Mesodermal cell (in vitro differentiated cells): ENCODE measurements at regions not wholly inside any gene's neighbourhood (a gene's known extent, or its start where the extent isn't known, plus 50 kb on each side); places are given as distances from the start of the nearest gene placed in this dataset.

Experiments
- H3K27ac ChIP-seq: 2 replicates; pipeline ENCODE4 v1.7.0; 2013; ENCODE audit warnings: mild to moderate bottlenecking, low read depth, low read length, moderate library complexity; ENCODE audit not compliant: severe bottlenecking
- H3K36me3 ChIP-seq: 2 replicates; pipeline ENCODE4 v1.7.1; 2013; ENCODE audit warnings: mild to moderate bottlenecking, low read length, moderate library complexity; ENCODE audit not compliant: control insufficient read depth, insufficient read depth
- H3K4me1 ChIP-seq: one replicate; pipeline ENCODE4 v1.7.1; 2013; ENCODE audit warnings: mild to moderate bottlenecking, low read length; ENCODE audit not compliant: insufficient read depth, control insufficient read depth, poor library complexity, severe bottlenecking
- H3K4me3 ChIP-seq: 2 replicates; pipeline ENCODE4 v1.7.0; 2013; ENCODE audit warnings: low read length, control low read depth, mild to moderate bottlenecking; ENCODE audit not compliant: insufficient read depth, poor library complexity, severe bottlenecking; ENCODE audit errors: extremely low read depth
- H3K9me3 ChIP-seq: 2 replicates; pipeline ENCODE4 v1.7.1; 2013; ENCODE audit warnings: mild to moderate bottlenecking, low read length, moderate library complexity; ENCODE audit not compliant: control insufficient read depth
- WGBS, 2 experiments: methylation state at CpG; one replicate each; pipeline ENCODE4 v1.1.5; 2013; ENCODE audit warnings: missing lambda C conversion rate in 2 of 2; ENCODE audit not compliant: insufficient coverage in 2 of 2; 5-methylcytosine and 5-hydroxymethylcytosine counted together

DNA sequence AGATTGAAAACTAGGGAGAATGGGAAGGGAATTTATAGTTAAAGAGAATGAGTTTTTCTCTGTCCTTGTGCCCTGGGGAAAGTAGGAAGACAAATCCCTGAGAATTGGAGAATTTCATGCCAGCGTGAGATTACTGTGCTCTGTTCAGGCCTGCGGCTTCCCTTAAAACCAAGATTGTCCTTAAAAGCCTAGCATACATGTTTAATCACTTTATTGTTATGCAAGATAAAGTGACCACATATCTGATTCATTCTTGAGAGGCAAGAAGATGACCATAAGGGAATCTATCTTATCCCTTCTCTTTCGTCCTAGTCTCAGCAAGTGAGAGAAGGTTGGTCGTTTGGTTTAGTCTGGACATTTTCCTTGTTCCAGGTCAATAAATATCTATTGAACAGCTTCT, 75.9 kb downstream of the ADCYAP1 start:
- Histone ChIP-seq H3K4me1 (peaks cover 5% of the 10 kb centered on the region), H3K27ac (no peak overlapping the region), H3K9me3 (peaks cover 3% of the 10 kb centered on the region), H3K36me3 (no peaks in the 10 kb centered on the region), H3K4me3 (no peak overlapping the region)
- 92% methylated on average over 2 of the region's 4 CpGs; no CpG with 5 or more reads in 1 of the 2 experiments for WGBS, 2 experiments

GRCh38 chr18:984004-984403, 79.3 kb downstream of the ADCYAP1 start:
- H3K4me3 ChIP-seq: no peak overlapping the region
- H3K36me3 ChIP-seq: no peaks in the 10 kb centered on the region
- H3K9me3 ChIP-seq: no peaks in the 10 kb centered on the region
- no peak overlapping the region for H3K27ac ChIP-seq
- no CpG with 5 or more reads among the region's 4 CpGs for WGBS, 2 experiments
- H3K4me1 ChIP-seq: peaks cover 5% of the 10 kb centered on the region

DNA sequence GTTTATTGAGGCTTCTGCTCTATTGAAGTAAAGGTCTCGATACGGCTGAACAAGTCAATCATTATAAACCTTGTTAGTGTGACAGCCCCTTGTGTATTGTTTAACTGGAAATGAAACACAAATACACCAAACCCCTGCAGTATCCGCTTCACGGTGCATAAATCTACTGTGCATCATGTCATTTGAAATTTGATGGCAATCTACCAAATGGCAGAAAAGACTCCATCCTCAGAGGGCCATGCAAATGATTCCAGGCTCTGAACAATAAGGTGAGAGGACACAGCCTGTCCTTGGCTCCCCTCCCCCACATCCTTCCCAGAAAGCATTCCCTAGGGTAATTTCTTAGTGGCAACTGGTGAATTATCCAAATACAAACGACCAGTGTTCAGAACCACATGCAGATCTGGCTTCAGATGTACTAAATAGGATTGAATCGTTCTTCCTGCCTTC, 80.6 kb downstream of the ADCYAP1 start:
- Histone ChIP-seq H3K4me1 (peaks cover 5% of the 10 kb centered on the region), H3K4me3 (no peak overlapping the region), H3K9me3 (no peaks in the 10 kb centered on the region), H3K27ac (no peak overlapping the region), H3K36me3 (no peaks in the 10 kb centered on the region)
- WGBS, 2 experiments: 59% methylated on average over 3 of the region's 6 CpGs; no CpG with 5 or more reads in 1 of the 2 experiments

GRCh38 chr18:986051-986450, 81.4 kb downstream of the ADCYAP1 start:
- no peaks in the 10 kb centered on the region for H3K36me3 ChIP-seq
- H3K9me3 ChIP-seq: no peaks in the 10 kb centered on the region
- H3K27ac ChIP-seq: no peak overlapping the region
- H3K4me3 ChIP-seq: no peak overlapping the region
- H3K4me1 ChIP-seq: peaks cover 5% of the 10 kb centered on the region
- WGBS, 2 experiments: 72 to 83% methylated on average over 1 to 2 of the region's 3 CpGs

DNA sequence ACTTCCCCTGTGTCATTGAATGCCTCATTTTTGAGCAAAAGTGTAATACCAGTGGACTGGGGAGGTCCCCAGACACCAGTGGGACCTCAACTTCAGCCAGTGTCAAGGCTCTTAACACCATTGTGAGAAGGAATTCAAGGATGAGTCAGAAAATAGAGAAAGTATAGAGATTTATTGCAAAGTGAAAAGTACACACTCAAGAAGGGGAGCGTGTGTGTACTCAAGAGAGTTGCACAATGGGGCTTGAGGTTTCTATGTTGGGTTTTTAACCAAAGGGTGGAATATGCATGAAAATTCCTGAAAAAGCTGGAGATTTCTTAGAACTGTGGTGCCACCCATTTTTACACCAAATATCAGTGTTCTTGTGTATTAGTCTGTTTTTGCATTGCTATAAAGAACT, 81.9 kb downstream of the ADCYAP1 start:
- WGBS, 2 experiments: 83 to 100% methylated on average over 1 of the region's 1 CpG

DNA sequence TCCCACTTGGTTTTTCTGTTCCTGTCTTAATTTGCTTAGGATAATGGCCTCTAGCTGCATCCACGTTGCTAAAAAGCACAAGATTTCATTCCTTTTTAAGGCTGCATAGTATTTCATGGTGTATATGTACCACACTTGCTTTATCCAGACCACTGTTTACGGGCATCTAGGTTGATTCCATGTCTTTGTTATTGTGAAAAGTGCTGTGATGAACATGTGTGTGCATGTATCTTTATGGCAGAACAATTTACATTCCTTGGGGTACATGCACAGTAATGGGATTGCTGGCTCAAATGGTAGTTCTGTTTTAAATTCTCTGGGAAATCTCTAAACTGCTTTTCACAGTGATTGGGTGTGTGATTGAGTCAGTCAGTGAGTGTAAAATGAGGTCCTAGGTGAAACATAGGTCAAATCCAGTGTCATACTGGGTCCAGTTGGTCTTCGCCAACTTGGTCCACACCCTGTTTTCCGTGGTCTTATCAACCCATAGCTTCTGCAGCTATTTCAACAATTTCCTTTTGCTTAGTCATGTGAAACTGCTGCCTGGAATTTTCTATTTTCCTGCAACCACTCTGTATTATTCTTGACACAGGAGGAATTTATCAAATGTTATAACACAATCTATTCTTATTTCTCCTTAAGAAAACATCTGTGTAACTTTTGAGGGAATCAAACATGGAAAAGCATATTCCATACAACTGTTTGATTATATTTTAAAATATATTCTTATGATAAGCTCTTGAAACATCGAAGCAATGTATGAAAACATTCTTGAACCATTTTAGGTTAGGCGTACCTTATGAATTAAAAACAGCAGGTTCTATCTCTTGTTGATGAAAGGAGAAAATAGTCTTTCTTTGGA, 82.9 kb downstream of the ADCYAP1 start:
- 89 to 92% methylated on average over 4 to 5 of the region's 6 CpGs for WGBS, 2 experiments
- Histone ChIP-seq H3K9me3 (no peaks in the 10 kb centered on the region), H3K27ac (no peak overlapping the region), H3K4me1 (peaks cover 5% of the 10 kb centered on the region), H3K36me3 (no peaks in the 10 kb centered on the region), H3K4me3 (no peak overlapping the region)

More for the DNA sequence above, 81.9 kb downstream of the ADCYAP1 start:
- Histone ChIP-seq H3K36me3 (no peaks in the 10 kb centered on the region), H3K9me3 (no peaks in the 10 kb centered on the region), H3K4me1 (peaks cover 5% of the 10 kb centered on the region), H3K27ac (no peak overlapping the region), H3K4me3 (no peak overlapping the region)

- Histone ChIP-seq H3K36me3 (no peaks in the 10 kb centered on the region), H3K4me1 (peaks cover 5% of the 10 kb centered on the region), H3K9me3 (peaks cover 11% of the 10 kb centered on the region), H3K27ac (no peak overlapping the region), H3K4me3 (no peak overlapping the region)
- 100% methylated on average over 1 of the region's 2 CpGs for WGBS, 2 experiments
Measured at GRCh38 chr18:989425-989824, 84.8 kb downstream of the ADCYAP1 start.

- H3K9me3 ChIP-seq: peaks cover 11% of the 10 kb centered on the region
- no peak overlapping the region for H3K27ac ChIP-seq
- WGBS, 2 experiments: 100% methylated on average over 1 of the region's 2 CpGs; no CpG with 5 or more reads in 1 of the 2 experiments
- peaks cover 3% of the 10 kb centered on the region for H3K4me1 ChIP-seq
- H3K4me3 ChIP-seq: no peak overlapping the region
- no peaks in the 10 kb centered on the region for H3K36me3 ChIP-seq
Measured at GRCh38 chr18:990197-990596, 85.5 kb downstream of the ADCYAP1 start.

GRCh38 chr18:991441-991840, 86.8 kb downstream of the ADCYAP1 start:
- Histone ChIP-seq H3K4me1 (no peaks in the 10 kb centered on the region), H3K27ac (no peak overlapping the region), H3K9me3 (peaks cover 15% of the 10 kb centered on the region), H3K36me3 (no peaks in the 10 kb centered on the region), H3K4me3 (no peak overlapping the region)
- 92 to 100% methylated on average over 1 of the region's 2 CpGs for WGBS, 2 experiments

DNA sequence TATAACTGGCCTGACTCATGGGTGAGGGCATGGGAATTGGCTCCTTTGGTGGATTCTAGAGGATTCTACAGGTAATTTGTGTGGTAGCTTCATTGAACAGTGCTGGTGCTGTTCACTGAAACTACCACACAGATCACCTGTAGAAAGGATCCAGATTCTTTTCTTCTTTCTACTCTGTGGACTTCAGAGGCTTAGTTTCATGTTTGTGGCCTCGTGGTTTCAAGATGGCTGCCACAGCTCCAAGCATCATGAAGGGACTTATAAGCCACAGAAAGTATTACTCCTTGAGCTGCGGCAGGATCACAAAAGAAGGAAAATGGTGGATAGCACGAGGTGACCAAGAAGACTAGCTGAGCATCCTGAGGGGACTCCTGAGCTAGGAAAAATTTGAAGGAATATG, 88.9 kb downstream of the ADCYAP1 start:
- Histone ChIP-seq H3K4me1 (no peaks in the 10 kb centered on the region), H3K4me3 (no peak overlapping the region), H3K27ac (no peak overlapping the region), H3K9me3 (peaks cover 15% of the 10 kb centered on the region), H3K36me3 (no peaks in the 10 kb centered on the region)
- 87 to 96% methylated on average over 3 of the region's 3 CpGs for WGBS, 2 experiments

GRCh38 chr18:995629-996028, 91.0 kb downstream of the ADCYAP1 start:
- H3K9me3 ChIP-seq: peaks cover 15% of the 10 kb centered on the region
- no CpG with 5 or more reads among the region's 2 CpGs for WGBS, 2 experiments
- no peaks in the 10 kb centered on the region for H3K4me1 ChIP-seq
- no peaks in the 10 kb centered on the region for H3K36me3 ChIP-seq
- H3K4me3 ChIP-seq: no peak overlapping the region
- no peak overlapping the region for H3K27ac ChIP-seq
